Ishikawa (cell line): ENCODE measurements at regions not wholly inside any gene's neighbourhood (a gene's known extent, or its start where the extent isn't known, plus 50 kb on each side); places are given as distances from the start of the nearest gene placed in this dataset.

ENCODE experiments used
- CEBPB ChIP-seq: IDR thresholded peaks from 2 replicates; pipeline ENCODE4 v1.6.1; 2012
- CREB1 ChIP-seq: IDR thresholded peaks from 2 replicates; pipeline ENCODE4 v1.6.1; 2012; ENCODE audit warnings: low read depth
- EGR1 ChIP-seq: IDR thresholded peaks from 2 replicates; pipeline ENCODE4 v1.6.1; 2012
- EP300 ChIP-seq: IDR thresholded peaks from 2 replicates; pipeline ENCODE4 v1.6.1; 2012; ENCODE audit warnings: borderline replicate concordance
- FOXM1 ChIP-seq: IDR thresholded peaks from 2 replicates; pipeline ENCODE4 v1.6.1; 2012; ENCODE audit warnings: low read depth, borderline replicate concordance
- MAX ChIP-seq: IDR thresholded peaks from 2 replicates; pipeline ENCODE4 v1.6.1; 2012
- NFIC ChIP-seq: IDR thresholded peaks from 2 replicates; pipeline ENCODE4 v1.6.1; 2012
- RAD21 ChIP-seq: IDR thresholded peaks from 2 replicates; pipeline ENCODE4 v1.6.1; 2012; ENCODE audit warnings: low read depth
- REST ChIP-seq: IDR thresholded peaks from 2 replicates; pipeline ENCODE4 v1.6.1; 2012; ENCODE audit warnings: low read depth, mild to moderate bottlenecking
- TAF1 ChIP-seq: IDR thresholded peaks from 2 replicates; pipeline ENCODE4 v1.6.1; 2012; ENCODE audit warnings: low read depth, mild to moderate bottlenecking
- TCF12 ChIP-seq: IDR thresholded peaks from 2 replicates; pipeline ENCODE4 v1.6.1; 2012; ENCODE audit warnings: low read depth
- TEAD4 ChIP-seq: IDR thresholded peaks from 2 replicates; pipeline ENCODE4 v1.6.1; 2012
- USF1 ChIP-seq: IDR thresholded peaks from 2 replicates; pipeline ENCODE4 v1.6.1; 2012
- YY1 ChIP-seq: IDR thresholded peaks from 2 replicates; pipeline ENCODE4 v1.6.1; 2012; ENCODE audit warnings: low read depth
- ZBTB7A ChIP-seq: IDR thresholded peaks from 2 replicates; pipeline ENCODE4 v1.6.1; 2012; ENCODE audit warnings: low read depth

- TF ChIP-seq ZBTB7A (no peak), YY1 (no peak), REST (no peak), MAX (no peak)
Observed at GRCh38 chr9:17990602-17991001, 411.7 kb downstream of the SH3GL2 start.

GRCh38 chr9:17993024-17993423, 414.2 kb downstream of the SH3GL2 start:
- no peak for TF ChIP-seq MAX

- TF ChIP-seq EGR1 (no peak), NFIC (no peak), TEAD4 (no peak), MAX (no peak), EP300 (no peak), USF1 (no peak), RAD21 (no peak), TAF1 (no peak), YY1 (no peak), ZBTB7A (no peak), CEBPB (no peak), TCF12 (no peak), CREB1 (no peak), FOXM1 (no peak), REST (no peak)
Observed at GRCh38 chr9:17994695-17995425, 416.0 kb downstream of the SH3GL2 start.

- TF ChIP-seq YY1, result no peak
- no peak for TF ChIP-seq CEBPB
- no peak for TF ChIP-seq TAF1
- TF ChIP-seq USF1, result no peak
- TF ChIP-seq MAX, result no peak
- TF ChIP-seq TEAD4, result no peak
- TF ChIP-seq RAD21, result no peak
- no peak for TF ChIP-seq EGR1
- TF ChIP-seq REST, result no peak
- no peak for TF ChIP-seq TCF12
- TF ChIP-seq EP300, result no peak
- no peak for TF ChIP-seq CREB1
- no peak for TF ChIP-seq ZBTB7A
- TF ChIP-seq FOXM1, result no peak
- no peak for TF ChIP-seq NFIC
Observed at GRCh38 chr9:17996728-17997127, 417.9 kb downstream of the SH3GL2 start.
